ENCODE measurements at regions not wholly inside any gene's neighbourhood (a gene's known extent, or its start where the extent isn't known, plus 50 kb on each side); places are given as distances from the start of the nearest gene placed in this dataset.

- TF ChIP-seq CTCF (IDR thresholded peaks at IDR 0.05; ENCODE audit: low read length), result no peak
- no peak for TF ChIP-seq EZH2phosphoT487 (IDR thresholded peaks at IDR 0.05; ENCODE audit: low read length)
Measured at GRCh38 chr5:159669559-159669958, 246.7 kb upstream of the ADRA1B start.
